HL-60 (cell line): ENCODE measurements at regions not wholly inside any gene's neighbourhood (a gene's known extent, or its start where the extent isn't known, plus 50 kb on each side); places are given as distances from the start of the nearest gene placed in this dataset.

Source experiments
- DNase-seq, 2 experiments: peaks; one replicate each; pipeline ENCODE4 v3.0.0-alpha.2; 2010 to 2020; ENCODE audit warnings: low read depth in 1 of 2, low spot score in 1 of 2
- H3K27ac ChIP-seq: fragments of 250-450 bp; sonication (Bioruptor Pico); replicated peaks from 2 replicates; pipeline ENCODE4 v1.5.1; 2020; ENCODE audit warnings: mild to moderate bottlenecking, moderate library complexity
- H3K27me3 ChIP-seq: fragments of 250-450 bp; sonication (Bioruptor Pico); 2 replicates; pipeline ENCODE4 v1.5.1; 2021; ENCODE audit warnings: mild to moderate bottlenecking, moderate library complexity; ENCODE audit not compliant: insufficient read depth, poor library complexity, severe bottlenecking
- H3K4me3 ChIP-seq: replicated peaks from 2 replicates; pipeline ENCODE4 v1.5.1; 2011; ENCODE audit warnings: mild to moderate bottlenecking, control low read depth, low read length; ENCODE audit not compliant: insufficient read depth
- CTCF ChIP-seq: IDR thresholded peaks from one replicate; pipeline ENCODE4 v1.5.1; 2011; ENCODE audit warnings: low read length, control low read depth, inconsistent platforms; ENCODE audit not compliant: insufficient read depth
- GABPA ChIP-seq: IDR thresholded peaks from 2 replicates; pipeline ENCODE4 v1.6.1; 2012; ENCODE audit warnings: low read depth
- POLR2AphosphoS5 ChIP-seq: IDR thresholded peaks from 2 replicates; pipeline ENCODE4 v1.6.1; 2012; ENCODE audit warnings: low read depth
- REST ChIP-seq: IDR thresholded peaks from 2 replicates; pipeline ENCODE4 v1.6.1; 2012; ENCODE audit warnings: low read depth; ENCODE audit not compliant: insufficient replicate concordance
- SPI1 ChIP-seq: IDR thresholded peaks from 2 replicates; pipeline ENCODE4 v1.6.1; 2012; ENCODE audit warnings: low read depth, mild to moderate bottlenecking, borderline replicate concordance

GRCh38 chr20:24868396-24868927 is 80.6 kb upstream of the CST7 start:
- no peak for DNase-seq
- no peak overlapping the region for H3K4me3 ChIP-seq
- H3K27ac ChIP-seq, result no peak overlapping the region
- H3K27me3 ChIP-seq, result peaks cover 6% of the 10 kb centered on the region
- TF ChIP-seq REST (no peak), CTCF (no peak), GABPA (no peak), SPI1 (no peak), POLR2AphosphoS5 (no peak)

- no peak for DNase-seq
- Histone ChIP-seq H3K27ac (no peak overlapping the region), H3K27me3 (peaks cover 9% of the 10 kb centered on the region), H3K4me3 (no peak overlapping the region)
- no peak for TF ChIP-seq CTCF
- TF ChIP-seq SPI1, result no peak
- TF ChIP-seq POLR2AphosphoS5, result no peak
- TF ChIP-seq GABPA, result no peak
- no peak for TF ChIP-seq REST
Measured at GRCh38 chr20:24868959-24869358, 80.1 kb upstream of the CST7 start.

GRCh38 chr20:24870057-24870456 is 79.0 kb upstream of the CST7 start:
- Histone ChIP-seq H3K4me3 (no peak overlapping the region), H3K27ac (no peak overlapping the region), H3K27me3 (peaks cover 10% of the 10 kb centered on the region)
- TF ChIP-seq SPI1, result no peak
- no peak for TF ChIP-seq REST
- no peak for TF ChIP-seq CTCF
- no peak for TF ChIP-seq POLR2AphosphoS5
- no peak for TF ChIP-seq GABPA
- no peak for DNase-seq
